Nucleus accumbens (tissue), 56 donors: ENCODE measurements at regions not wholly inside any gene's neighbourhood (a gene's known extent, or its start where the extent isn't known, plus 50 kb on each side); places are given as distances from the start of the nearest gene placed in this dataset.

Experiments used
- DNase-seq, 56 donors: peaks; one replicate each; lab custom pipeline; 2025; lab: John Stamatoyannopoulos, UW

DNA sequence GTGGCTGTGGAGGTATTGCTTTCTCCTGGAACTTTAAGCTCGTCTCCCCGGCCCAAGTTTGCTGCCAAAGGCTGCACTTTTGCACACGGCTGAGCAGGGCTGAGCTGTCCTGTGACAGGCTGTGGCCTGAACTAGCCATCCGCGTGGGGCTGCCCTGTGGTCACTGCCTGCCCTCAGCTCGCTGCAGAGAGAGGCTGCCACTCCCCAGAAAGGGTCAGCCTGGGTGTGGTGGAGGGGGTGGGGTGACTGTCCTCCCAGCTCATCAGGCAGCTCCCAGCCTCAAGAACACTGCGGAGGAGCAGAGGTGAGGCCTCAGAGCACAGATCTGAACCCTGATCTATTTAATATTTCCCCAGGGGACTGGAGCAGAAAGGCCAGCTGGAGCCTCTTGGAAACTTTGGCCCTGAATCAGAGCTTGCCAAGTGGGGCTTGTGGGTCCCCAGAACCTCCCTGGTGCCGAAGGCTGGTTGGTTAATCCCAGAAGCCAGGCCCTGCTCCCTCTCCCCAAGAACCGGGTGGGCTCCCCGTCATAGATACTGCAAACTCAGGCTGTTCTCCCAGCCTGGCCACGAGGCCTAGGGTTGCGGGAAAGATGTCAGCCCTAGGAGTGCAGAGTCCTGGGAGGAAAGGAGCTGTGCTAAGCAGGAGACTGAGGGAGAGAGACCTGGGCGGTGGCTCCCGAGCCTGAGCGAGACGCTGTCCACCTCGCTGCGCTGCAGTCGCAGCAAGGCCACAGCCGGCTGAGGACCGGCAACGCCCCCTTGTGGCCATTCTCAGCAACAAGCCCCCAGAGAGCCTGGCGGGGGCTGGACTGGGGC lies 125.1 kb upstream of the IPO9 start:
- peak in 52 of 56 donors; percentile 18 to 90 (median 68) for DNase-seq

DNA sequence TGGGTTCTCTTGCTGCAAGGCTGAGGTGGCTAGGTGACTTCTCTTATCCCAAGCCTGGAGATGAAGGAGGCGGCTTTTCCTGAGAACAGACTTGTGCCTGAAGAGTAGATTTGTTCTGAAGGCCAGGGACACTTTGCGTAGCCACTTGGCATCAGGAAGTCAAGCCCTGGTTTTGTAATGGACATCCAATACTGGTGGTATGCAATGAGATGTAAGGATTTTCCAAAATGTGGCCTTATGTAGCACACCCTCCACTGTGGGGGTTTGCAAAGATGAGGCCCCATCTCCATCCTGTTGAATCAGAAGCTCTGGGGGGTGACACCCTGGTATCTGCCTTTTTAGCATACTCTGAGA lies 124.5 kb upstream of the IPO9 start:
- no peak for DNase-seq

DNA sequence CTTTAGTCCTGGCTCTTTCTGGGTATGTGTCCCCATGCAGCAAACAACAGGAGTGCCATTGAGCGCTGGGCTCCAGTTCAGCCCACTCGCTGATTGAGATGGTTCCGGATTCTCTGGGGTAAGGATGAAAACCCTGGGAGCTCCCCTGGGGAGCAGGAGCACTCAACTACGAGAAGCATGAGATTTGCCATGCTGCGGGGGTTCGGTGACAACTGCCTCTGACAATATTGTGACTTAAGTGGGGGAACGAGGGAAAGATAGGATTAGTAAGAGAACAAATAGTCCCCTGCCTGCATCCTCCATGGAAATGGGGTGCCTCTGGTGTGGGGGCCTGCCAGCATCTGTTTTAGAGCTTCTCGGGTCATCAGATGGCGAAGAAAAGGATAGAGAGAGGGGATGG lies 123.6 kb upstream of the IPO9 start:
- peak in 11 of 56 donors; percentile 19 to 59 (median 41) for DNase-seq

- no peak for DNase-seq
Measured at GRCh38 chr1:201706109-201706508, 122.8 kb upstream of the IPO9 start.

GRCh38 chr1:201707027-201707426 lies 121.9 kb upstream of the IPO9 start:
- DNase-seq: no peak

- DNase-seq: no peak
Measured at GRCh38 chr1:201707656-201708055, 121.3 kb upstream of the IPO9 start.

GRCh38 chr1:201708085-201708512 lies 120.9 kb upstream of the IPO9 start:
- peak in 13 of 56 donors; percentile 18 to 57 (median 39) for DNase-seq

DNA sequence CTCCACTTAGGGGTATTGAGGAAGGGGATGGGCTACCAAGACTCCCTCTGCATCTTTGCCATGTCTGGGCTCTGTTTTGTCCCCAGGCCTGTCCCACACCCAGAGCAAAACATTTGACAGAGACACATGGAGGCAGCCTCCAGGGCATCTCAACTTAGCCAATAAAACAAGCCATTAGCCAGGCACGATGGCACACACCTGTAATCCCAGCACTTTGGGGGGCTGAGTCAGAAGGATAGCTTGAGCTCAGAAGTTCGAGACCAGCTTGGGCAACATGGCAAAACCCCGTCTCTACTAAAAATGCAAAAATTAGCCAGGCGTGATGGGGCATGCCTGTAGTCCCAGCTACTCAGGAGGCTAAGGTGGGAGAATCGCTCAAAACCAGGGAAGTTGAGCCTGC lies 120.3 kb upstream of the IPO9 start:
- no peak for DNase-seq

GRCh38 chr1:201709564-201710295 lies 119.2 kb upstream of the IPO9 start:
- peak in 51 of 56 donors; percentile 15 to 90 (median 64) for DNase-seq

DNA sequence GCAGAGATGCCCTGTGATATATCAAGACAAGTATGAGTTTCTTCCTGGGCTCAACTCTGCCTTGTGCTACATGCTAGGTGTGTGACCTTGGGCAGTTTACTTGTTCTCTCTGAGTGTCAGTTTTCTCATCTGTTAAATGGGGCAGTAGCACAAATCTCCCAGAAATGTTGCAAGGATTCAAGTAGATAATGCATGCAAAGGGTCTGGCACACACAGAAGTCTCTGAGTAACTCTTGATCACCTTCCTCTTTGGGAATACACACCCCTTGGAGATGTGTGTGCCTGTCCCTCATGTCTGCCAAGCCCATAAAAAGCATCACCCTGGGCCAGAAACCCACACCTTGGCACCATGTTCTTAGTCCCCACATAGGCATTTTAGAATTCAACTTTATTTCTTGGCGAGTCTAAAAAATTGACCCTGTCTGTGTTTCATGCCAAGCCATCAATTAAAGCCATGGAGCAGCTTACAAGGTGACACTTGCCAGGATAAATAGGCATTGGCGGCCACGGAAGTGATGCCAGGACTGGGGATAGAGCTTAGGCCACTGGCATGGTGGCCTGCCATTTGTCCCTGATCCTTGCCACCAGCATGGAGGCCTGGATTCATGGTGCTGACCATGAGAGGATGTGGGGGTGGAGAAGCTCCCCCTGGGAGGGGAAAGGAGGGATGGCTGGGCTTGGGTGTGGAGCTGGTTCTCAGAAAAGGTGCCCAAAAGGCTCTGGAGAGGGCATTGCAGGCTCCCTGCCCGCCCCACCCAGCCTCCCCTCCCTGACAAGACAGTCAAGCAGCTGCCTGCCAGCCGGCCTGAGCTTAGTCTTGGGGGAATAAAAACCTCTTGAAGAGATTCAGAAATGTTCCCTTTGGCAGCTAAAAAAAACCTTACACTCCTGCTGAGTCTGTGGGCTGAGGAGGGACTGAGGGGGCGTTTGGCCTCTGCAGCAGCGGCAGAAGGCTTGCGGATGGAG lies 118.0 kb upstream of the IPO9 start:
- DNase-seq: peak in 2 of 56 donors; percentile 27 to 35

DNA sequence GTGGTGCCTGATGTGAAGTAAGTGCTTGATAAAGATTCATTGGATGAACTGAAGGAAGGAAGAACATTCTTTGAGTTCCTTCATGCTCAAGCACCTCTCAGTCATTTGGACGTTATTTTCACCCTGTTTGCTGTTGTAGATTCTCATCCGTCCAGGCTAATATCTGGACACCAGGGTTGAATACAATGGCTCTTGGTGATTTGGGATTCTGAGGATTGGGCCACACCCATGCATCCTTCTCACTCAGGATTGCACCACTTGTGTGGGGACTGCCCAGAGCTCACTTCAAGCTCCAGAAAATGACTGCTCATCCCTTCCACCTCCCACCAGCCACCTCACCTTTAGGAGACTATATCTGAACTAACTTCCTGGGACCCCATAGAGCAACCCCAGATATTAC lies 117.1 kb upstream of the IPO9 start:
- DNase-seq: no peak

DNA sequence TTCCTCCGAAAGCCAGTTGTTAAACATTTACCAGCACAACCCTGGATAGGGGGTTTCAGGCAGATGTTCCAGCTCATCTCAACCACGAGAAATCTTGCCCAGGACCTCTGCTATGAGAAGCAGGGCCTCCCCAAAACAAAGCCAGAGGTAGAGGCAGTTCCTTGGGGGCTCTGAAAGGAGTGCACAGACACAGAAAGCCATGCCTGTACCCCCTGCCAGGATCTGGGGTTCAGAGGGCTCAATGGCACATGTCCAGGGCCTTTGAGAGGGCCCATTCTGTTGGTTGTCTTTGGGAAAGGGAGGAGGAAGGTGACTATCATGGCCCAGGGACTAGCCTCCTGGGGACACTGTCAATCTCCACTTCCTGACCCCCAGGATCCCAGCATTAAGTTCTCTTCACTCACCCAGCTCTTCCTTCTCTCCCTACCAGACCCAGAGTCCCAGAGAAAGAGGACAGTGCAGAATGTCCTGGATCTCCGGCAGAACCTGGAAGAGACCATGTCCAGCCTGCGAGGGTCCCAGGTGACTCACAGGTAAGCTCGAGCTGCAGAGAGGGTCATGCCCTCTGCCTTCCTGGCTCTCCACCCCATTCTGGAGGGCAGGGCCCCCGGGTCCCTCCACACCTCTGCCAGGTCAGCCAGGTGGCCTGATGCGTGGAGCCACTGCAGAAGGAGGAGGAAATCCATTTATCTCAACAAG lies 116.4 kb upstream of the IPO9 start:
- no peak for DNase-seq

DNA sequence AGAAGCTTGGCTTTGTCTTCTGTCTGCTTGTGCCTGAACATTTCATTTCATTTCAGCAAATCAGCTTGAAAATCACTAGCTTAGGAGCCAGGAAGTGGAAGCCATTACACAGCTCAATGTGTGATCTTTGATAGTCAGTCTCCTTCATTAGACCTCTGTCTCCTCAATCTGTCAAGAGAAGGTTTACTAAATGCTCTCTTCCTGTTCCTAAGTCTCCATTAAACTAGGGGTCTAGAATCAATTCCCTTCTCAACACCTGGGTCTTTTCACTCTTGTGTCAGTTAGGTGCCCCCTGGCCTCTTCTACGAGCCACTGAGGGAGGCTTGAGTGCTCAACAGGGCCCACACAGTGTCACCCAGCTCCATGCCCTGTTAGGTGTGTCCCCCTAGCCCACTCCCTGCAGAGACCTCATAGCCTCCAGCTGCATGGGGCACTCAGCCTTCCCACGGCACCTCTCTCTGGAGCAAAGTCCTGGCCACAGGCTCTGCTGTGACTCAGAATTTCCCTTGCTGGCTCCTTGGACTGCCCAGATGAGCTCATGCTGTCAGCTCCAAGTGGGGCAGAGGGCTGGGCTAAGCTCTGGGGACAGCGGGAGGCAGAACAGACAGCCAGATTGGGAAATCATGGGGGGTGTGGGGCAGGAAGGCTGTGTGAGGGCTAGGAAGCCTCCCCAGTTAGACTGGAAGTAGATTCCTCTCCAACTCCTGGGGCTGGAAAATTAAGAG lies 115.7 kb upstream of the IPO9 start:
- DNase-seq: peak in 50 of 56 donors; percentile 33 to 89 (median 70)

GRCh38 chr1:201714542-201715329 lies 114.2 kb upstream of the IPO9 start:
- DNase-seq: peak in 28 of 56 donors; percentile 25 to 74 (median 50)

- DNase-seq: peak in 3 of 56 donors; percentile 35 to 63 (median 52)
Measured at GRCh38 chr1:201715351-201715750, 113.6 kb upstream of the IPO9 start.

GRCh38 chr1:201715801-201716741 lies 112.9 kb upstream of the IPO9 start:
- DNase-seq: peak in 8 of 56 donors; percentile 19 to 69 (median 50)

GRCh38 chr1:201716742-201717135 lies 112.2 kb upstream of the IPO9 start:
- DNase-seq: no peak
